Esophagus squamous epithelium (tissue), 4 donors: ENCODE measurements at regions not wholly inside any gene's neighbourhood (a gene's known extent, or its start where the extent isn't known, plus 50 kb on each side); places are given as distances from the start of the nearest gene placed in this dataset.

Source experiments
- POLR2A ChIP-seq, 4 donors: fragments of 450-650 bp; IDR thresholded peaks; one replicate each; pipeline ENCODE4 v1.6.1; 2017; ENCODE audit warnings: antibody characterized with exemption in 4 of 4, mild to moderate bottlenecking in 4 of 4, moderate library complexity in 3 of 4
- TF ChIP-seq, protein P1 (sequence below), 6 experiments: fragments of 450-650 bp in 4 of 6; fragments of 200-600 bp in 2 of 6; sonication (generic) in 2 of 6; IDR thresholded peaks; one replicate each; pipeline ENCODE4 v1.5.1; 2016 to 2019; ENCODE audit warnings: antibody characterized with exemption in 6 of 6, mild to moderate bottlenecking in 4 of 6, moderate library complexity in 4 of 6

DNA sequence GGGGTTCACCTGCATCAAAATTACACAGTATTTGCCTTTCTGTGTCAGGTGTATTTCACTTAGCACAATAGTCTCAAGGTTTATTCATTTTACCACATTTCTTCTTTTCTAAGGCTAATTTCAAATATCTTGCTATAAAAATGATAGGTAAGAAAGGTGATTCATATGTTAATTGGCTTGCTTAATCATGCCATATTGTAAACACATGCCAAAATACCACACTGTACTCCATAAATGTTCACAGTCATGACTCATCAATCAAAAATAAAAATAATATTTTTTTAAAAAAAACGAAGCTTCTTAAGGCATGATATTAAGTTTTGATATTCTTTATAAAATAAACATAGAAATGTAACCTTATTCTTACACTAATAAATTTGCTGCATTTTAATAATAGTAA, 947.1 kb downstream of the GRM8 start:
- TF ChIP-seq, protein P1, sequence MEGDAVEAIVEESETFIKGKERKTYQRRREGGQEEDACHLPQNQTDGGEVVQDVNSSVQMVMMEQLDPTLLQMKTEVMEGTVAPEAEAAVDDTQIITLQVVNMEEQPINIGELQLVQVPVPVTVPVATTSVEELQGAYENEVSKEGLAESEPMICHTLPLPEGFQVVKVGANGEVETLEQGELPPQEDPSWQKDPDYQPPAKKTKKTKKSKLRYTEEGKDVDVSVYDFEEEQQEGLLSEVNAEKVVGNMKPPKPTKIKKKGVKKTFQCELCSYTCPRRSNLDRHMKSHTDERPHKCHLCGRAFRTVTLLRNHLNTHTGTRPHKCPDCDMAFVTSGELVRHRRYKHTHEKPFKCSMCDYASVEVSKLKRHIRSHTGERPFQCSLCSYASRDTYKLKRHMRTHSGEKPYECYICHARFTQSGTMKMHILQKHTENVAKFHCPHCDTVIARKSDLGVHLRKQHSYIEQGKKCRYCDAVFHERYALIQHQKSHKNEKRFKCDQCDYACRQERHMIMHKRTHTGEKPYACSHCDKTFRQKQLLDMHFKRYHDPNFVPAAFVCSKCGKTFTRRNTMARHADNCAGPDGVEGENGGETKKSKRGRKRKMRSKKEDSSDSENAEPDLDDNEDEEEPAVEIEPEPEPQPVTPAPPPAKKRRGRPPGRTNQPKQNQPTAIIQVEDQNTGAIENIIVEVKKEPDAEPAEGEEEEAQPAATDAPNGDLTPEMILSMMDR (IDR thresholded peaks at IDR 0.05), result no peak
- TF ChIP-seq POLR2A (IDR thresholded peaks at IDR 0.05), result no peak
